BJ (cell line): ENCODE measurements at regions not wholly inside any gene's neighbourhood (a gene's known extent, or its start where the extent isn't known, plus 50 kb on each side); places are given as distances from the start of the nearest gene placed in this dataset.
"Not testable (repeated sequence)": the region's sequence is repeated elsewhere in the genome, so short reads cannot be mapped to it uniquely, and the experiment has no call there.

Experiments
- CTCF ChIA-PET: fragments of 350-600 bp; formaldehyde crosslinking; extraction: SDS; loops from one replicate; lab custom pipeline; 2021; ENCODE audit warnings: antibody characterized with exemption, inconsistent platforms; lab: Yijun Ruan, JAX
- POLR2A ChIA-PET: fragments of 300-600 bp; sonication (Branson Sonifier 250); formaldehyde crosslinking; extraction: SDS; loops from one replicate; lab custom pipeline; 2021; ENCODE audit warnings: antibody characterized with exemption; lab: Charles Lee
- DNase-seq: peaks from one replicate; pipeline ENCODE4 v3.0.0-alpha.2; 2011; ENCODE audit warnings: low read depth
- H3K27me3 ChIP-seq: 2 replicates; pipeline ENCODE4 v1.6.0; 2011; ENCODE audit warnings: low read length; ENCODE audit not compliant: control insufficient read depth, insufficient read depth
- H3K36me3 ChIP-seq: 2 replicates; pipeline ENCODE4 v1.5.1; 2011; ENCODE audit warnings: low read length; ENCODE audit not compliant: control insufficient read depth, insufficient read depth
- H3K4me3 ChIP-seq: 2 replicates; pipeline ENCODE4 v1.5.1; 2011; ENCODE audit warnings: low read depth, mild to moderate bottlenecking, control low read depth, low read length
- CTCF ChIP-seq: IDR thresholded peaks from 2 replicates; pipeline ENCODE4 v1.5.1; 2011; ENCODE audit warnings: low read depth, mild to moderate bottlenecking, control low read depth, inconsistent platforms, low read length, moderate library complexity; ENCODE audit not compliant: insufficient read depth

- ChIA-PET CTCF (no interaction called here), POLR2A (no interaction called here)
- DNase-seq = no peak
- no peaks in the 10 kb centered on the region for H3K27me3 ChIP-seq
- H3K4me3 ChIP-seq = no peak overlapping the region
- no peak for TF ChIP-seq CTCF
- H3K36me3 ChIP-seq = no peaks in the 10 kb centered on the region
Observed at GRCh38 chrX:3509934-3510333, 163.5 kb upstream of the MXRA5 start.

GRCh38 chrX:3504916-3505315 is 158.5 kb upstream of the MXRA5 start:
- Histone ChIP-seq H3K4me3 (no peak overlapping the region), H3K36me3 (no peaks in the 10 kb centered on the region), H3K27me3 (no peaks in the 10 kb centered on the region)
- POLR2A ChIA-PET = no interaction called here
- no peak for DNase-seq
- no peak for TF ChIP-seq CTCF
- CTCF ChIA-PET = no interaction called here

GRCh38 chrX:3501833-3502535 is 155.5 kb upstream of the MXRA5 start:
- TF ChIP-seq CTCF = no peak
- no peak for DNase-seq
- H3K36me3 ChIP-seq = no peaks in the 10 kb centered on the region
- ChIA-PET POLR2A (no interaction called here), CTCF (no interaction called here)
- H3K27me3 ChIP-seq = no peaks in the 10 kb centered on the region
- H3K4me3 ChIP-seq = no peak overlapping the region

- CTCF ChIA-PET, H3K4me3 ChIP-seq, POLR2A ChIA-PET, H3K36me3 ChIP-seq, DNase-seq, H3K27me3 ChIP-seq: not testable (repeated sequence)
Observed at GRCh38 chrX:3495836-3496769, 149.7 kb upstream of the MXRA5 start.

- no peak for DNase-seq
- no peaks in the 10 kb centered on the region for H3K27me3 ChIP-seq
- ChIA-PET POLR2A (no interaction called here), CTCF (no interaction called here)
- TF ChIP-seq CTCF = no peak
- no peaks in the 10 kb centered on the region for H3K36me3 ChIP-seq
- no peak overlapping the region for H3K4me3 ChIP-seq
Observed at GRCh38 chrX:3493605-3494004, 147.2 kb upstream of the MXRA5 start.
